ENCODE measurements at regions not wholly inside any gene's neighbourhood (a gene's known extent, or its start where the extent isn't known, plus 50 kb on each side); places are given as distances from the start of the nearest gene placed in this dataset.

GRCh38 chr10:113458451-113458850 lies 94.4 kb upstream of the HABP2 start (continued):
- TF ChIP-seq CHD4 (IDR thresholded peaks at IDR 0.05; ENCODE audit: insufficient read depth, insufficient replicate concordance, low read depth, low read length, poor library complexity, severe bottlenecking) (no peak), ETV5 (CRISPR knock-in tag; IDR thresholded peaks at IDR 0.05; ENCODE audit: low read depth) (no peak), TRIM24 (IDR thresholded peaks at IDR 0.05) (no peak), ZNF398 (CRISPR knock-in tag; IDR thresholded peaks at IDR 0.05) (no peak), TCF15 (CRISPR knock-in tag; IDR thresholded peaks at IDR 0.05) (no peak), KDM2B (CRISPR knock-in tag; IDR thresholded peaks at IDR 0.05) (no peak), ZNF507 (tag; conservative IDR thresholded peaks at IDR 0.05) (no peak), FOXO4 (CRISPR knock-in tag; IDR thresholded peaks at IDR 0.05) (no peak)

GRCh38 chr10:113458944-113459343 lies 93.9 kb upstream of the HABP2 start:
- H3K4me2 ChIP-seq (ENCODE audit: insufficient read depth, low read length), result no peak overlapping the region
- no peak overlapping the region for H3K9ac ChIP-seq (ENCODE audit: insufficient read depth in 1 of 2, low read depth in 2 of 2, low read length in 2 of 2)
- no peaks in the 10 kb centered on the region for H3K36me3 ChIP-seq (ENCODE audit: control insufficient read depth, insufficient read depth, low read length)
- no peaks in the 10 kb centered on the region for H3K4me1 ChIP-seq (replicated peaks in 1 of 2; ENCODE audit: control insufficient read depth in 2 of 2, insufficient read depth in 2 of 2, low read length in 2 of 2)
- CTCF ChIA-PET (ENCODE audit: low intra/inter-chr PET ratio), result no interaction called here
- no peak overlapping the region for H2AFZ ChIP-seq (ENCODE audit: low read depth, low read length)
- in situ Hi-C loops (cut with MboI) (no loop called here), intact Hi-C loops (cut with micrococcal nuclease) (no loop called here)
- BruUV-seq (replicated peaks), result no TSS peak
- H3K4me3 ChIP-seq, result no peak overlapping the region
- FAIRE-seq, result no peak
- H4K20me1 ChIP-seq (replicated peaks; ENCODE audit: control insufficient read depth, insufficient read depth, low read length), result no peaks in the 10 kb centered on the region
- H3K9me1 ChIP-seq (ENCODE audit: control insufficient read depth, insufficient read depth, low read length), result peaks cover 3% of the 10 kb centered on the region
- POLR2A ChIA-PET, result no interaction called here
- no peaks in the 10 kb centered on the region; a peak in 1 of 5 replicates for H3K27me3 ChIP-seq (ENCODE audit: control insufficient read depth in 2 of 2, insufficient read depth in 2 of 2, low read length in 2 of 2)
- no peaks in the 10 kb centered on the region for H3K79me2 ChIP-seq (ENCODE audit: control insufficient read depth, insufficient read depth, low read length)
- no peak for DNase-seq (ENCODE audit: extremely low read depth in 1 of 4, low spot score in 3 of 4)
- 0% methylated on average over 5 of the region's 5 CpGs for WGBS (ENCODE audit: insufficient coverage, low coverage, missing lambda C conversion rate)
- no peak for ATAC-seq
- H3K27ac ChIP-seq (ENCODE audit: extremely low read depth, low read depth, low read length), result no peak overlapping the region
- no peaks in the 10 kb centered on the region for H3K9me3 ChIP-seq (replicated peaks; ENCODE audit: control insufficient read depth, insufficient read depth, low read depth, low read length)
- TF ChIP-seq TFAP4 (CRISPR knock-in tag; IDR thresholded peaks at IDR 0.05; ENCODE audit: borderline replicate concordance), result no peak
- no peak for TF ChIP-seq CEBPB (tag; IDR thresholded peaks at IDR 0.05)
- TF ChIP-seq GTF3C2 (IDR thresholded peaks at IDR 0.05; ENCODE audit: borderline replicate concordance, extremely low read depth, insufficient read length), result no peak
- TF ChIP-seq ELF2 (CRISPR knock-in tag; IDR thresholded peaks at IDR 0.05), result no peak
- no peak for TF ChIP-seq HMG20A (CRISPR knock-in tag; conservative IDR thresholded peaks at IDR 0.05)
- TF ChIP-seq RBFOX2 (IDR thresholded peaks at IDR 0.05; ENCODE audit: low read depth, low read length), result no peak
- no peak for TF ChIP-seq HNRNPUL1 (IDR thresholded peaks at IDR 0.05; ENCODE audit: low read length)

Measured in K562 (cell line).